HepG2 (cell line): ENCODE measurements at regions not wholly inside any gene's neighbourhood (a gene's known extent, or its start where the extent isn't known, plus 50 kb on each side); places are given as distances from the start of the nearest gene placed in this dataset.

Experiments
- ELF3 ChIP-seq: IDR thresholded peaks from 2 replicates; pipeline ENCODE4 v1.6.1; 2016; ENCODE audit warnings: missing genetic modification reagents, missing compliant biosample characterization
- FOXP4 ChIP-seq: sonication (generic); formaldehyde crosslinking; IDR thresholded peaks from 2 replicates; pipeline ENCODE4 v1.4.0; 2020; ENCODE audit warnings: missing genetic modification reagents
- KIAA2018 ChIP-seq: sonication (generic); formaldehyde crosslinking; IDR thresholded peaks from 2 replicates; pipeline ENCODE4 v1.5.0; 2020; ENCODE audit warnings: mild to moderate bottlenecking, missing genetic modification reagents, borderline replicate concordance
- PAWR ChIP-seq: sonication (generic); formaldehyde crosslinking; IDR thresholded peaks from 2 replicates; pipeline ENCODE4 v1.4.0; 2020; ENCODE audit warnings: missing genetic modification reagents, mild to moderate bottlenecking, borderline replicate concordance
- RBAK ChIP-seq: sonication (generic); formaldehyde crosslinking; IDR thresholded peaks from 2 replicates; pipeline ENCODE4 v1.5.1; 2020; ENCODE audit warnings: mild to moderate bottlenecking, missing genetic modification reagents
- ZMYM2 ChIP-seq: sonication (generic); formaldehyde crosslinking; IDR thresholded peaks from 2 replicates; pipeline ENCODE4 v1.8.0; 2022; ENCODE audit warnings: mild to moderate bottlenecking, missing genetic modification reagents

- TF ChIP-seq KIAA2018 (CRISPR knock-in tag) = no peak
- no peak for TF ChIP-seq RBAK (CRISPR knock-in tag)
- TF ChIP-seq FOXP4 (CRISPR knock-in tag) = no peak
- TF ChIP-seq ZMYM2 = no peak
- TF ChIP-seq ELF3 (CRISPR knock-in tag) = no peak
- TF ChIP-seq PAWR = no peak
Observed at GRCh38 chr13:82323101-82323500, 1559.2 kb downstream of the SLITRK1 start (continued).
